ENCODE measurements at regions not wholly inside any gene's neighbourhood (a gene's known extent, or its start where the extent isn't known, plus 50 kb on each side); places are given as distances from the start of the nearest gene placed in this dataset.

GRCh38 chr17:65457635-65458257 lies 103.7 kb downstream of the AXIN2 start:
- Histone ChIP-seq H3K27me3 (ENCODE audit: control insufficient read depth, insufficient read depth, low read length) (no peaks in the 10 kb centered on the region), H3K36me3 (ENCODE audit: control insufficient read depth, insufficient read depth, low read length) (no peaks in the 10 kb centered on the region), H3K9ac (ENCODE audit: low read depth, low read length) (no peak overlapping the region), H3K4me3 (ENCODE audit: low read depth, low read length) (no peak overlapping the region), H3K9me3 (ENCODE audit: control insufficient read depth, insufficient read depth, low read length) (no peaks in the 10 kb centered on the region), H3K27ac (ENCODE audit: low read depth, low read length) (no peak overlapping the region), H3K4me1 (ENCODE audit: control insufficient read depth, insufficient read depth, low read length) (peaks cover 30% of the 10 kb centered on the region)

- Histone ChIP-seq H3K9me3 (ENCODE audit: control insufficient read depth, insufficient read depth, low read length) (no peaks in the 10 kb centered on the region), H3K4me1 (ENCODE audit: control insufficient read depth, insufficient read depth, low read length) (peaks cover 30% of the 10 kb centered on the region), H3K27me3 (ENCODE audit: control insufficient read depth, insufficient read depth, low read length) (no peaks in the 10 kb centered on the region), H3K27ac (ENCODE audit: low read depth, low read length) (no peak overlapping the region), H3K9ac (ENCODE audit: low read depth, low read length) (no peak overlapping the region), H3K36me3 (ENCODE audit: control insufficient read depth, insufficient read depth, low read length) (no peaks in the 10 kb centered on the region), H3K4me3 (ENCODE audit: low read depth, low read length) (no peak overlapping the region)
Measured at GRCh38 chr17:65457183-65457582, 104.3 kb downstream of the AXIN2 start.

- Histone ChIP-seq H3K4me1 (ENCODE audit: control insufficient read depth, insufficient read depth, low read length) (peaks cover 30% of the 10 kb centered on the region), H3K4me3 (ENCODE audit: low read depth, low read length) (no peak overlapping the region), H3K27me3 (ENCODE audit: control insufficient read depth, insufficient read depth, low read length) (no peaks in the 10 kb centered on the region)
Measured at GRCh38 chr17:65456368-65457151, 104.9 kb downstream of the AXIN2 start.

GRCh38 chr17:65455972-65456343 lies 105.5 kb downstream of the AXIN2 start:
- H3K36me3 ChIP-seq (ENCODE audit: control insufficient read depth, insufficient read depth, low read length): no peaks in the 10 kb centered on the region
- H3K4me3 ChIP-seq (ENCODE audit: low read depth, low read length): no peak overlapping the region
- no peaks in the 10 kb centered on the region for H3K27me3 ChIP-seq (ENCODE audit: control insufficient read depth, insufficient read depth, low read length)

More at GRCh38 chr17:65456368-65457151, 104.9 kb downstream of the AXIN2 start:
- Histone ChIP-seq H3K9ac (ENCODE audit: low read depth, low read length) (no peak overlapping the region), H3K9me3 (ENCODE audit: control insufficient read depth, insufficient read depth, low read length) (no peaks in the 10 kb centered on the region), H3K27ac (ENCODE audit: low read depth, low read length) (no peak overlapping the region), H3K36me3 (ENCODE audit: control insufficient read depth, insufficient read depth, low read length) (no peaks in the 10 kb centered on the region)

GRCh38 chr17:65455154-65455971 lies 106.1 kb downstream of the AXIN2 start:
- H3K9me3 ChIP-seq (ENCODE audit: control insufficient read depth, insufficient read depth, low read length): no peaks in the 10 kb centered on the region
- no peak overlapping the region for H3K9ac ChIP-seq (ENCODE audit: low read depth, low read length)
- no peaks in the 10 kb centered on the region for H3K36me3 ChIP-seq (ENCODE audit: control insufficient read depth, insufficient read depth, low read length)
- H3K4me1 ChIP-seq (ENCODE audit: control insufficient read depth, insufficient read depth, low read length): peaks cover 30% of the 10 kb centered on the region
- H3K4me3 ChIP-seq (ENCODE audit: low read depth, low read length): no peak overlapping the region
- no peak overlapping the region for H3K27ac ChIP-seq (ENCODE audit: low read depth, low read length)
- H3K27me3 ChIP-seq (ENCODE audit: control insufficient read depth, insufficient read depth, low read length): no peaks in the 10 kb centered on the region

More at GRCh38 chr17:65455972-65456343, 105.5 kb downstream of the AXIN2 start:
- H3K27ac ChIP-seq (ENCODE audit: low read depth, low read length): no peak overlapping the region
- H3K4me1 ChIP-seq (ENCODE audit: control insufficient read depth, insufficient read depth, low read length): peaks cover 30% of the 10 kb centered on the region
- H3K9ac ChIP-seq (ENCODE audit: low read depth, low read length): no peak overlapping the region
- no peaks in the 10 kb centered on the region for H3K9me3 ChIP-seq (ENCODE audit: control insufficient read depth, insufficient read depth, low read length)

- Histone ChIP-seq H3K9ac (ENCODE audit: low read depth, low read length) (peak overlapping the region; percentile 57), H3K9me3 (ENCODE audit: control insufficient read depth, insufficient read depth, low read length) (no peaks in the 10 kb centered on the region), H3K4me1 (ENCODE audit: control insufficient read depth, insufficient read depth, low read length) (peaks cover 15% of the 10 kb centered on the region), H3K27ac (ENCODE audit: low read depth, low read length) (peak overlapping the region; percentile 63), H3K27me3 (ENCODE audit: control insufficient read depth, insufficient read depth, low read length) (no peaks in the 10 kb centered on the region), H3K36me3 (ENCODE audit: control insufficient read depth, insufficient read depth, low read length) (no peaks in the 10 kb centered on the region), H3K4me3 (ENCODE audit: low read depth, low read length) (no peak overlapping the region)
Measured at GRCh38 chr17:65453204-65453931, 108.1 kb downstream of the AXIN2 start.

- Histone ChIP-seq H3K27ac (ENCODE audit: low read depth, low read length) (no peak overlapping the region), H3K4me1 (ENCODE audit: control insufficient read depth, insufficient read depth, low read length) (peaks cover 4% of the 10 kb centered on the region), H3K9ac (ENCODE audit: low read depth, low read length) (no peak overlapping the region), H3K36me3 (ENCODE audit: control insufficient read depth, insufficient read depth, low read length) (no peaks in the 10 kb centered on the region), H3K4me3 (ENCODE audit: low read depth, low read length) (no peak overlapping the region), H3K9me3 (ENCODE audit: control insufficient read depth, insufficient read depth, low read length) (no peaks in the 10 kb centered on the region), H3K27me3 (ENCODE audit: control insufficient read depth, insufficient read depth, low read length) (no peaks in the 10 kb centered on the region)
Measured at GRCh38 chr17:65449495-65449894, 112.0 kb downstream of the AXIN2 start.

- no peaks in the 10 kb centered on the region for H3K4me1 ChIP-seq (ENCODE audit: control insufficient read depth, insufficient read depth, low read length)
- no peaks in the 10 kb centered on the region for H3K9me3 ChIP-seq (ENCODE audit: control insufficient read depth, insufficient read depth, low read length)
- H3K36me3 ChIP-seq (ENCODE audit: control insufficient read depth, insufficient read depth, low read length): no peaks in the 10 kb centered on the region
- H3K9ac ChIP-seq (ENCODE audit: low read depth, low read length): no peak overlapping the region
- no peak overlapping the region for H3K27ac ChIP-seq (ENCODE audit: low read depth, low read length)
- no peak overlapping the region for H3K4me3 ChIP-seq (ENCODE audit: low read depth, low read length)
- H3K27me3 ChIP-seq (ENCODE audit: control insufficient read depth, insufficient read depth, low read length): no peaks in the 10 kb centered on the region
Measured at GRCh38 chr17:65447823-65448222, 113.6 kb downstream of the AXIN2 start.

- Histone ChIP-seq H3K27me3 (ENCODE audit: control insufficient read depth, insufficient read depth, low read length) (no peaks in the 10 kb centered on the region), H3K9ac (ENCODE audit: low read depth, low read length) (no peak overlapping the region), H3K36me3 (ENCODE audit: control insufficient read depth, insufficient read depth, low read length) (no peaks in the 10 kb centered on the region), H3K27ac (ENCODE audit: low read depth, low read length) (no peak overlapping the region), H3K4me3 (ENCODE audit: low read depth, low read length) (no peak overlapping the region), H3K4me1 (ENCODE audit: control insufficient read depth, insufficient read depth, low read length) (no peaks in the 10 kb centered on the region), H3K9me3 (ENCODE audit: control insufficient read depth, insufficient read depth, low read length) (no peaks in the 10 kb centered on the region)
Measured at GRCh38 chr17:65446838-65447526, 114.5 kb downstream of the AXIN2 start.

GRCh38 chr17:65446043-65446442 lies 115.4 kb downstream of the AXIN2 start:
- H3K27ac ChIP-seq (ENCODE audit: low read depth, low read length): no peak overlapping the region
- H3K27me3 ChIP-seq (ENCODE audit: control insufficient read depth, insufficient read depth, low read length): no peaks in the 10 kb centered on the region
- no peak overlapping the region for H3K4me3 ChIP-seq (ENCODE audit: low read depth, low read length)
- H3K36me3 ChIP-seq (ENCODE audit: control insufficient read depth, insufficient read depth, low read length): no peaks in the 10 kb centered on the region
- H3K4me1 ChIP-seq (ENCODE audit: control insufficient read depth, insufficient read depth, low read length): no peaks in the 10 kb centered on the region
- no peak overlapping the region for H3K9ac ChIP-seq (ENCODE audit: low read depth, low read length)
- H3K9me3 ChIP-seq (ENCODE audit: control insufficient read depth, insufficient read depth, low read length): no peaks in the 10 kb centered on the region

All from HUES48 (cell line).